ENCODE measurements at regions not wholly inside any gene's neighbourhood (a gene's known extent, or its start where the extent isn't known, plus 50 kb on each side); places are given as distances from the start of the nearest gene placed in this dataset.

- no peak overlapping the region for H3K4me3 Mint-ChIP-seq
- no peaks in the 10 kb centered on the region for H3K36me3 Mint-ChIP-seq
- no peaks in the 10 kb centered on the region for H3K9me3 Mint-ChIP-seq
- ATAC-seq (replicated peaks) (peak in 1 of 2 donors; percentile 39), DNase-seq (no peak)
- no peaks in the 10 kb centered on the region for H3K27me3 Mint-ChIP-seq
- peaks cover 20 to 42% of the 10 kb centered on the region in 2 donors for H3K4me1 Mint-ChIP-seq
- H3K27ac Mint-ChIP-seq = no peak overlapping the region
Measured at GRCh38 chr18:56197241-56197859, 441.0 kb downstream of the TXNL1 start.

- ATAC-seq (replicated peaks) (no peak), DNase-seq (no peak)
- Mint-ChIP-seq H3K4me3 (no peak overlapping the region), H3K36me3 (no peaks in the 10 kb centered on the region), H3K4me1 (peaks cover 20 to 42% of the 10 kb centered on the region in 2 donors), H3K27ac (no peak overlapping the region), H3K9me3 (no peaks in the 10 kb centered on the region), H3K27me3 (no peaks in the 10 kb centered on the region)
Measured at GRCh38 chr18:56196495-56197225, 441.7 kb downstream of the TXNL1 start.

- no peaks in the 10 kb centered on the region for H3K9me3 Mint-ChIP-seq
- no peaks in the 10 kb centered on the region for H3K36me3 Mint-ChIP-seq
- no peaks in the 10 kb centered on the region for H3K27me3 Mint-ChIP-seq
- no peak overlapping the region for H3K4me3 Mint-ChIP-seq
- no peak for DNase-seq
- peaks cover under 1 to 6% of the 10 kb centered on the region in 2 donors for H3K4me1 Mint-ChIP-seq
- no peak for ATAC-seq (replicated peaks)
- no peak overlapping the region for H3K27ac Mint-ChIP-seq
Measured at GRCh38 chr18:56191334-56191733, 447.1 kb downstream of the TXNL1 start.

DNA sequence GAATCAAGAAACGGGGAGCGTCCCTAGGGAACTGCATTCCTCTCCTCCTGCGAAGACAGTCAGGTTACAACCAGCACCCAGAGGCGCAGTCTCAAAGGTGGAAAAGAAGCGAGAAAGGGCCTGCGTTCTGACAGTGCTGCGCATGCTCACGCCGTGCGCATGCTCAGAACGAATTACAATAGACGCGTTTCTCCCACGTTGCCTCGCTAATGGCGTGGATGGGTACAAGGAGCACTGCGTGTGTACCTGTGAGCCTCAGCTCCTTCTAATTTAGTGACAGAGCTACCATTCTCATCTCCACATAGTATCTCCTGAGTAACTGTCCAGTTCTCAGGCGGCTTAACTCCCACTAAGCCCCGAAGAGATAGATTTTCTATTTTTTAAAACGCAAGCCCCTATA lies 448.8 kb downstream of the TXNL1 start:
- Mint-ChIP-seq H3K4me3 (no peak overlapping the region), H3K27me3 (no peaks in the 10 kb centered on the region), H3K27ac (no peak overlapping the region), H3K36me3 (no peaks in the 10 kb centered on the region), H3K9me3 (peaks cover 0 to 4% of the 10 kb centered on the region in 2 donors), H3K4me1 (peaks cover 0 to 6% of the 10 kb centered on the region in 2 donors)
- ATAC-seq (replicated peaks) = no peak
- no peak for DNase-seq

DNA sequence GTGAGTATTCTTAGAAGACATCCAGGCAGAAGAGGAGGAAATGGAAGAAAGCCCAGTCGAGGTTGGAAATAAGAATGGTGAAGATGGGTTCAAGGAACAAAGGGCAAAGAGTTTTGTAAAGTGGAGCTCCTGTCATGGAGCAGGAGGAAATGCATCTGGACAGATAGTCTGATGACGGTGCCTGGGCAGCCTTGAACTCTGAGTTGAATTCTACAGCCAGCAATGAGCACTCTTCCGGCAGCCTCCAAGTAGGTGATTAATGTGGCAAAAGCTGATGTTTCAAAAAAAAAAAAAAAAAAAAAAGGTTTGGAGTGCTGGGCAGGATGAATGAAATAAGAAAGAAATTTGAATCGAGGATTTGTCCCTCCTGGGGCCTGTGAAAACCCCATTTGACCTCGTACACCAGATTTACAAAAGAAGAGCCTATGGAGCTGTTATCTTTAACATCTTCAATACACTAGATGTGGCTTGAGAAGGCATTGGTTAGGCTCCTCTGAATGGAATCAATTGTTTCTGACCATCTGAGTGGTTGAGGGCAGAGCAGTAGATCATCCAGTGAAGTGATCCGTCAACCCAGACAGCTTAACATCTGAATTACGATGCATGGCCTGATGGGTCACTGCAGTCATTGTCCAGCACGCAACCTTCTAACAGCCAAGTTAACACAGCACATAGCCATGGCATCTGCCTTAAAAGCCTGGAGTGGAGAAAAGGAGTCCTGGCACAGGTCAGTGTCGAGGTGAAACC lies 449.7 kb downstream of the TXNL1 start:
- ATAC-seq (replicated peaks) = no peak
- no peak for DNase-seq
- Mint-ChIP-seq H3K27me3 (no peaks in the 10 kb centered on the region), H3K27ac (no peak overlapping the region), H3K4me3 (no peak overlapping the region), H3K4me1 (peaks cover 0 to 6% of the 10 kb centered on the region in 2 donors), H3K36me3 (peaks cover 2 to 3% of the 10 kb centered on the region in 2 donors), H3K9me3 (peaks cover 4 to 7% of the 10 kb centered on the region in 2 donors)

DNA sequence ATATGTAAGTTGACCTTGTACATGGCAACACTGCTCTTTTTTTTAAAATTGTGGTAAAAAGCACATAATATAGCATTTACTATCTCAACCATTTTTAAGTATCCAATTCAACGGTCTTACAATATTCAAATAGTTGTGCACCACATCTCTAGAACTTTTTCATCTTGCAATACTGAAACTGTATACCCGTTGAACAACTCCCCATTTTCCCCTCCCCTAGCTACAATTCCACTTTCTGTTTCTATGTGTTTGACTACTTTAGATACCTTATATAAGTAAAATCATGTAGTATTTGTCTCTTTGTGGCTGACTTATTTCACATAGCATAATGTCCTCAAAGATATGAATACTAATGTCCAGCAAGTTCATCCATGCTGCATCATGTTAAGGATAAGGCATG lies 452.1 kb downstream of the TXNL1 start:
- H3K36me3 Mint-ChIP-seq = peaks cover 2 to 7% of the 10 kb centered on the region in 2 donors
- H3K4me3 Mint-ChIP-seq = no peak overlapping the region
- no peak for DNase-seq
- peaks cover 4 to 12% of the 10 kb centered on the region in 2 donors for H3K9me3 Mint-ChIP-seq
- H3K4me1 Mint-ChIP-seq = peaks cover 0 to 3% of the 10 kb centered on the region in 2 donors
- no peaks in the 10 kb centered on the region for H3K27me3 Mint-ChIP-seq
- no peak overlapping the region for H3K27ac Mint-ChIP-seq
- no peak for ATAC-seq (replicated peaks)

GRCh38 chr18:56185126-56185525 lies 453.3 kb downstream of the TXNL1 start:
- DNase-seq (no peak), ATAC-seq (replicated peaks) (no peak)
- H3K27ac Mint-ChIP-seq = no peak overlapping the region
- H3K4me3 Mint-ChIP-seq = no peak overlapping the region
- peaks cover 2 to 7% of the 10 kb centered on the region in 2 donors for H3K36me3 Mint-ChIP-seq
- peaks cover 4 to 12% of the 10 kb centered on the region in 2 donors for H3K9me3 Mint-ChIP-seq
- no peaks in the 10 kb centered on the region for H3K4me1 Mint-ChIP-seq
- no peaks in the 10 kb centered on the region for H3K27me3 Mint-ChIP-seq

- DNase-seq (no peak), ATAC-seq (replicated peaks) (no peak)
- Mint-ChIP-seq H3K4me1 (no peaks in the 10 kb centered on the region), H3K36me3 (no peaks in the 10 kb centered on the region), H3K27me3 (no peaks in the 10 kb centered on the region), H3K4me3 (no peak overlapping the region), H3K9me3 (no peaks in the 10 kb centered on the region), H3K27ac (no peak overlapping the region)
Measured at GRCh38 chr18:56176751-56177150, 461.6 kb downstream of the TXNL1 start.

GRCh38 chr18:56175330-56176001 lies 462.9 kb downstream of the TXNL1 start:
- H3K27ac Mint-ChIP-seq = no peak overlapping the region
- no peak overlapping the region for H3K4me3 Mint-ChIP-seq
- no peaks in the 10 kb centered on the region for H3K36me3 Mint-ChIP-seq
- DNase-seq = no peak
- no peaks in the 10 kb centered on the region for H3K4me1 Mint-ChIP-seq
- H3K27me3 Mint-ChIP-seq = no peaks in the 10 kb centered on the region
- H3K9me3 Mint-ChIP-seq = peaks cover 0 to 2% of the 10 kb centered on the region in 2 donors
- no peak for ATAC-seq (replicated peaks)

DNA sequence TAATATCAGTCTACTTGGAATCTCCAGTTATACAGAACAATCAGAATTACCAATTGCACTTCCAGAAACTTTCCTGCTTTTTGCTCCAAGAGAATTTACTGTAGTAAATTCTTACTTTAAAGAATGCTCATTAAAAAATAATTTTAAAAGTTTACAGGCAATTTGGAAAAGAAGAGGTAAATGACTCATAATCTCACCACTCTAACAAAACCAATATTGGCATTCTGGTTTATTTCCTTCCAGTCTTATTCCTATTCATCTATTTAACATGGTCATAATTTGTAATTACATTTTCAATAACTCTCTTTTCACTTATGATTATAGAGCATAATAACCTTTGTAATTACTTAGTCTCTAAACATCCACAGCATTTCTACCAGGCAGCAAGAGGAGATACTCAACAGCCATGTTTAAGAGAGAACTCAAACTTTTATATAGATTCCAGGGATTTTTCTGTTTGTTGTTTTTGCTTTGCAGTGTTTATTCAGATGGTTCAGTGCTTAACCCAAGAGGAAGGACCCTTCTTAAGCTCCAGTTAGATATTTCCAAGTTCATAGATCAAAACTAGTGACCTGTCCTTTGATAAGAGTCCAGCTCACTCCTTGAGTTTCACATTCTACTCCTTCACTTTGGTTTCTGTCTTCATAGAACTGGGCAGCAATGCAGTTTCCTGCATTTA lies 464.7 kb downstream of the TXNL1 start:
- Mint-ChIP-seq H3K9me3 (peaks cover 8 to 9% of the 10 kb centered on the region in 2 donors), H3K4me3 (no peak overlapping the region), H3K27ac (no peak overlapping the region), H3K27me3 (no peaks in the 10 kb centered on the region), H3K4me1 (no peaks in the 10 kb centered on the region), H3K36me3 (peaks cover 0 to 9% of the 10 kb centered on the region in 2 donors)
- DNase-seq = no peak
- ATAC-seq (replicated peaks) = no peak

DNA sequence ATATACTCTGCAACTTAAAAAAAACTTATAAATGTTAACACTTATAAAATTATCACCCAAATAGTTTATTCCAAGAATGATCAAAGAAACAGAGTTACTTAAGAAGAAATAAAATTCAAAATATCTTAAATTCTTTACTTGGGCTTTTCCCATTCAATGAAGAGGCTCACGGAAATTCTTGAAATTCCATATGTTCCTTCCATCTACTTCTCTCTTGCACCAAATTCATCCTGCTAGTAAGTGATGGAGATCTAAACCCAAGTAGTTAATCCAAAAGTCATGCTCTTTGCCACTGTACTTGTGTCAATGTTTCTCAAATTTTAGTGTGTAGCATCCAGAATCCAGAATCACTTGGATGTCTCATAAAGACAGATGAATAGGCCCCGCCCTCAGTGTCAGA lies 465.9 kb downstream of the TXNL1 start:
- H3K4me1 Mint-ChIP-seq = no peaks in the 10 kb centered on the region
- H3K9me3 Mint-ChIP-seq = peaks cover 9% of the 10 kb centered on the region in 2 donors
- ATAC-seq (replicated peaks) = no peak
- no peak for DNase-seq
- no peak overlapping the region for H3K27ac Mint-ChIP-seq
- H3K36me3 Mint-ChIP-seq = peaks cover 0 to 10% of the 10 kb centered on the region in 2 donors
- no peaks in the 10 kb centered on the region for H3K27me3 Mint-ChIP-seq
- no peak overlapping the region for H3K4me3 Mint-ChIP-seq

GRCh38 chr18:56171848-56172247 lies 466.5 kb downstream of the TXNL1 start:
- Mint-ChIP-seq H3K27me3 (no peaks in the 10 kb centered on the region), H3K4me1 (no peaks in the 10 kb centered on the region), H3K27ac (no peak overlapping the region), H3K4me3 (no peak overlapping the region), H3K36me3 (peaks cover 0 to 10% of the 10 kb centered on the region in 2 donors), H3K9me3 (peaks cover 9% of the 10 kb centered on the region in 2 donors)
- no peak for DNase-seq
- no peak for ATAC-seq (replicated peaks)

DNA sequence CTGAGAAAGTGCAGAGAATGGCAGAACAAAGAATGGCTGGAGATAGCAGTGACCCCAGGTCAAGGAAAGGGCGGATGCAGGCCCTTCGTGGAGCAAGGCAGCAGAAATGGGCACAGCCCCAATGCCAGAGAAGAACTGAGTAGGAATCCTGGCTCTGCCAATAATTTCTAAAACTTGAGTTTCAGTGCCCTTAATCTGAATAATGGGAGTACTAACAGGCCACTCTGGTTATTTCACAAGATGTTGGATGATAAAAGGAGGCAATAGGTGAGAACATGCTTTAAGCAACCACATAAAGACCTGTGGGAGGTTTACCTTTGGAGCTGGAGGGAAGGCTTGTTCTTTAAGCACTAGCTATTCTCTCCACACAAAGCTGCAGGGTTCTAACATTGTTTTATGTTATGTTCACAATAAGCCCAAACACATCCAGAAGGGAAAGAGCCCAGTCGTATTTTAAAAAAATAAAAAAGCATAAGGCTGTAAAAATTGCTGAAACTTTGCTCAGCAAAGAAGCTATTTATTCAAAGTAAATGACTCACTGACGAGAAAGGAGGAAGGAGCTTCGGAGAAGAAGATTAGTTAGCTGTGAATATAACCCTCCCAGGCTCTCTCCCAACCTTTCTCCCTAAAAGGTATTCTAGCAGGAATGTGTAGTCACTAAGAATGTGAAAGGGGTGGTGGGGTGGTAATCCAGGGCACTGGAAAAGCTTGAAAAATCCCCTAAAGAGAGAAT lies 470.2 kb downstream of the TXNL1 start:
- DNase-seq (no peak), ATAC-seq (replicated peaks) (no peak)
- Mint-ChIP-seq H3K36me3 (peaks cover 0 to 13% of the 10 kb centered on the region in 2 donors), H3K27me3 (no peaks in the 10 kb centered on the region), H3K4me3 (no peak overlapping the region), H3K27ac (no peak overlapping the region), H3K4me1 (peaks cover 7 to 8% of the 10 kb centered on the region in 2 donors), H3K9me3 (peaks cover 14 to 15% of the 10 kb centered on the region in 2 donors)

Data from stimulated activated naive B cell treated with anti-CD40 and anti-IgM and Interleukin-4, amounts not matched to agents 10 μg/mL and 1 μg/mL and 100 μg/mL, for 72 hours (primary cell).